ENCODE measurements at regions not wholly inside any gene's neighbourhood (a gene's known extent, or its start where the extent isn't known, plus 50 kb on each side); places are given as distances from the start of the nearest gene placed in this dataset.

- DNase-seq, result no peak
These were observed 199.1 kb upstream of the IER5L start for GRCh38 chr9:129377181-129377580.

- DNase-seq, result no peak
These were observed 197.8 kb upstream of the IER5L start for GRCh38 chr9:129375845-129376244.

- no peak for DNase-seq
These were observed 196.6 kb upstream of the IER5L start for GRCh38 chr9:129374651-129375050.

GRCh38 chr9:129374231-129374630 lies 196.2 kb upstream of the IER5L start:
- DNase-seq, result no peak

GRCh38 chr9:129373361-129373760 lies 195.3 kb upstream of the IER5L start:
- DNase-seq, result no peak

- no peak for DNase-seq
These were observed 192.7 kb upstream of the IER5L start for GRCh38 chr9:129370770-129371169.

- no peak for DNase-seq
These were observed 190.4 kb upstream of the IER5L start for GRCh38 chr9:129368444-129368978.

GRCh38 chr9:129367287-129367686 lies 189.2 kb upstream of the IER5L start:
- DNase-seq, result no peak

- DNase-seq, result no peak
These were observed 187.1 kb upstream of the IER5L start for GRCh38 chr9:129365196-129365595.

GRCh38 chr9:129363216-129363873 lies 185.3 kb upstream of the IER5L start:
- no peak for DNase-seq

- DNase-seq, result no peak
These were observed 184.4 kb upstream of the IER5L start for GRCh38 chr9:129362287-129363000.

- DNase-seq, result no peak
These were observed 183.1 kb upstream of the IER5L start for GRCh38 chr9:129361196-129361595.

- no peak for DNase-seq
These were observed 182.0 kb upstream of the IER5L start for GRCh38 chr9:129359916-129360536.

GRCh38 chr9:129359162-129359811 lies 181.2 kb upstream of the IER5L start:
- DNase-seq, result no peak

GRCh38 chr9:129358621-129359154 lies 180.6 kb upstream of the IER5L start:
- no peak for DNase-seq

GRCh38 chr9:129357773-129358245 lies 179.7 kb upstream of the IER5L start:
- no peak for DNase-seq

GRCh38 chr9:129356871-129357772 lies 179.1 kb upstream of the IER5L start:
- no peak for DNase-seq

GRCh38 chr9:129355631-129356030 lies 177.6 kb upstream of the IER5L start:
- DNase-seq, result no peak

- DNase-seq, result no peak
These were observed 176.4 kb upstream of the IER5L start for GRCh38 chr9:129354498-129354897.

GRCh38 chr9:129353697-129354336 lies 175.8 kb upstream of the IER5L start:
- no peak for DNase-seq

- no peak for DNase-seq
These were observed 174.2 kb upstream of the IER5L start for GRCh38 chr9:129352146-129352865.

Measured in hematopoietic multipotent progenitor cell treated with erythropoietin and hydrocortisone succinate and interleukin-3 and kit ligand, for 8 days (in vitro differentiated cells).